Suprapubic skin (tissue), 3 donors: ENCODE measurements at regions not wholly inside any gene's neighbourhood (a gene's known extent, or its start where the extent isn't known, plus 50 kb on each side); places are given as distances from the start of the nearest gene placed in this dataset.

Experiments
- CTCF ChIP-seq, 2 donors: fragments of 200-600 bp in 1 of 2; fragments of 450-650 bp in 1 of 2; sonication (generic) in 1 of 2; IDR thresholded peaks; one replicate each; pipeline ENCODE4 v1.5.1; 2016 to 2019; ENCODE audit warnings: antibody characterized with exemption in 2 of 2, mild to moderate bottlenecking in 1 of 2, moderate library complexity in 1 of 2
- POLR2AphosphoS5 ChIP-seq, 3 donors: sonication (generic); formaldehyde crosslinking; IDR thresholded peaks; one replicate each; pipeline ENCODE4 v1.6.1; 2017; ENCODE audit warnings: antibody characterized with exemption in 3 of 3

- TF ChIP-seq CTCF (IDR thresholded peaks at IDR 0.05) (no peak), POLR2AphosphoS5 (IDR thresholded peaks at IDR 0.05) (no peak)
These were observed 89.6 kb upstream of the CCDC68 start for GRCh38 chr18:55048892-55049291.
